ENCODE measurements at regions not wholly inside any gene's neighbourhood (a gene's known extent, or its start where the extent isn't known, plus 50 kb on each side); places are given as distances from the start of the nearest gene placed in this dataset.

DNA sequence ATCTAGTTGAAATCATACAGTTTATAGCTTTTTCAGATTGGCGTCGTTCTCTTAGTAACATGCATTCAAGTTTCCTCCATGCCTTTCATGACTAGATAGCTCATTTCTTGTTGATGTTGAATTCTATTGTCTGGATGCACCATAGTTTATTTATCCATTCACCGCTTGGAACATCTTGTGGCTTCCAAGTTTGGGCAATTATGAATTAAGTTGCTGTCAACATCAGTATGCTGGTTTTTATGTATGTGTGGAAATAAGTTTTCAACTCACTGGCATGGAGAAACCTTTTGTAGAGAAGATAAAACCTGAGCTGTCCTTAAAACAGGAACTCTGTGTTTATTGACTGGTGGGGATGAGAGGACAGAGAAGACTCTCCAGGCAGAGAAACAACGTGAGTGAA is 248.0 kb downstream of the CDC5L start:
- no peak for TF ChIP-seq POLR2A (IDR thresholded peaks at IDR 0.05)
- TF ChIP-seq, protein P1, sequence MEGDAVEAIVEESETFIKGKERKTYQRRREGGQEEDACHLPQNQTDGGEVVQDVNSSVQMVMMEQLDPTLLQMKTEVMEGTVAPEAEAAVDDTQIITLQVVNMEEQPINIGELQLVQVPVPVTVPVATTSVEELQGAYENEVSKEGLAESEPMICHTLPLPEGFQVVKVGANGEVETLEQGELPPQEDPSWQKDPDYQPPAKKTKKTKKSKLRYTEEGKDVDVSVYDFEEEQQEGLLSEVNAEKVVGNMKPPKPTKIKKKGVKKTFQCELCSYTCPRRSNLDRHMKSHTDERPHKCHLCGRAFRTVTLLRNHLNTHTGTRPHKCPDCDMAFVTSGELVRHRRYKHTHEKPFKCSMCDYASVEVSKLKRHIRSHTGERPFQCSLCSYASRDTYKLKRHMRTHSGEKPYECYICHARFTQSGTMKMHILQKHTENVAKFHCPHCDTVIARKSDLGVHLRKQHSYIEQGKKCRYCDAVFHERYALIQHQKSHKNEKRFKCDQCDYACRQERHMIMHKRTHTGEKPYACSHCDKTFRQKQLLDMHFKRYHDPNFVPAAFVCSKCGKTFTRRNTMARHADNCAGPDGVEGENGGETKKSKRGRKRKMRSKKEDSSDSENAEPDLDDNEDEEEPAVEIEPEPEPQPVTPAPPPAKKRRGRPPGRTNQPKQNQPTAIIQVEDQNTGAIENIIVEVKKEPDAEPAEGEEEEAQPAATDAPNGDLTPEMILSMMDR (IDR thresholded peaks at IDR 0.05): no peak

Data from vagina (tissue), 2 donors.